ENCODE measurements at regions not wholly inside any gene's neighbourhood (a gene's known extent, or its start where the extent isn't known, plus 50 kb on each side); places are given as distances from the start of the nearest gene placed in this dataset.

- no peak overlapping the region for H3K4me2 ChIP-seq (ENCODE audit: low read depth, low read length)
- no TSS peak for BruUV-seq (replicated peaks)
- H3K9ac ChIP-seq (ENCODE audit: insufficient read depth, low read depth, low read length), result no peak overlapping the region
- ChIA-PET POLR2A (no interaction called here), CTCF (ENCODE audit: low intra/inter-chr PET ratio, low total read pairs) (no interaction called here)
- no peak for FAIRE-seq
- no peak overlapping the region for H3K4me3 ChIP-seq (replicated peaks in 1 of 3; ENCODE audit: insufficient read depth in 1 of 3, low read depth in 2 of 3, low read length in 3 of 3)
- no peak for DNase-seq (ENCODE audit: low spot score)
- no peaks in the 10 kb centered on the region for H3K9me3 ChIP-seq (ENCODE audit: low read length)
- H2AFZ ChIP-seq (ENCODE audit: low read length), result no peak overlapping the region
- H3K79me2 ChIP-seq (ENCODE audit: insufficient read depth, low read length), result no peaks in the 10 kb centered on the region
- no peak for ATAC-seq
- H4K20me1 ChIP-seq (ENCODE audit: insufficient read depth, low read length), result no peaks in the 10 kb centered on the region
- H3K27me3 ChIP-seq (ENCODE audit: control insufficient read depth in 1 of 2, insufficient read depth in 2 of 2, low read length in 2 of 2), result peaks cover 0 to 6% of the 10 kb centered on the region in 2 experiments; a peak in 3 of 5 replicates
- H3K4me1 ChIP-seq (ENCODE audit: insufficient read depth, low read length), result no peaks in the 10 kb centered on the region
- H3K27ac ChIP-seq (ENCODE audit: extremely low read length, insufficient read depth, low read length), result no peak overlapping the region
- 9% methylated on average over 5 of the region's 6 CpGs for WGBS (ENCODE audit: low lambda C conversion rate)
- H3K36me3 ChIP-seq (replicated peaks in 1 of 2; ENCODE audit: control insufficient read depth in 1 of 2, insufficient read depth in 2 of 2, low read length in 2 of 2), result no peaks in the 10 kb centered on the region
- intact Hi-C loops (cut with micrococcal nuclease; ENCODE audit: unreplicated experiment) (no loop called here), in situ Hi-C loops (cut with HindIII; ENCODE audit: extremely low pct_ligation_motif_present, low pct_unique_long_range_greater_than_20kb) (no loop called here)
- TF ChIP-seq, protein P1, sequence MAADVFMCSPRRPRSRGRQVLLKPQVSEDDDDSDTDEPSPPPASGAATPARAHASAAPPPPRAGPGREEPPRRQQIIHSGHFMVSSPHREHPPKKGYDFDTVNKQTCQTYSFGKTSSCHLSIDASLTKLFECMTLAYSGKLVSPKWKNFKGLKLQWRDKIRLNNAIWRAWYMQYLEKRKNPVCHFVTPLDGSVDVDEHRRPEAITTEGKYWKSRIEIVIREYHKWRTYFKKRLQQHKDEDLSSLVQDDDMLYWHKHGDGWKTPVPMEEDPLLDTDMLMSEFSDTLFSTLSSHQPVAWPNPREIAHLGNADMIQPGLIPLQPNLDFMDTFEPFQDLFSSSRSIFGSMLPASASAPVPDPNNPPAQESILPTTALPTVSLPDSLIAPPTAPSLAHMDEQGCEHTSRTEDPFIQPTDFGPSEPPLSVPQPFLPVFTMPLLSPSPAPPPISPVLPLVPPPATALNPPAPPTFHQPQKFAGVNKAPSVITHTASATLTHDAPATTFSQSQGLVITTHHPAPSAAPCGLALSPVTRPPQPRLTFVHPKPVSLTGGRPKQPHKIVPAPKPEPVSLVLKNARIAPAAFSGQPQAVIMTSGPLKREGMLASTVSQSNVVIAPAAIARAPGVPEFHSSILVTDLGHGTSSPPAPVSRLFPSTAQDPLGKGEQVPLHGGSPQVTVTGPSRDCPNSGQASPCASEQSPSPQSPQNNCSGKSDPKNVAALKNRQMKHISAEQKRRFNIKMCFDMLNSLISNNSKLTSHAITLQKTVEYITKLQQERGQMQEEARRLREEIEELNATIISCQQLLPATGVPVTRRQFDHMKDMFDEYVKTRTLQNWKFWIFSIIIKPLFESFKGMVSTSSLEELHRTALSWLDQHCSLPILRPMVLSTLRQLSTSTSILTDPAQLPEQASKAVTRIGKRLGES (CRISPR knock-in tag; IDR thresholded peaks at IDR 0.05; ENCODE audit: borderline replicate concordance), result no peak
- TF ChIP-seq ZNF17 (CRISPR knock-in tag; IDR thresholded peaks at IDR 0.05) (no peak), ZNF567 (CRISPR knock-in tag; IDR thresholded peaks at IDR 0.05; ENCODE audit: borderline replicate concordance) (no peak), SP2 (CRISPR knock-in tag; IDR thresholded peaks at IDR 0.05) (no peak), TBP (CRISPR knock-in tag; IDR thresholded peaks at IDR 0.05) (no peak), TSC22D2 (CRISPR knock-in tag; IDR thresholded peaks at IDR 0.05; ENCODE audit: borderline replicate concordance) (no peak), ZNF776 (CRISPR knock-in tag; IDR thresholded peaks at IDR 0.05) (no peak)
- TF ChIP-seq, protein P2, sequence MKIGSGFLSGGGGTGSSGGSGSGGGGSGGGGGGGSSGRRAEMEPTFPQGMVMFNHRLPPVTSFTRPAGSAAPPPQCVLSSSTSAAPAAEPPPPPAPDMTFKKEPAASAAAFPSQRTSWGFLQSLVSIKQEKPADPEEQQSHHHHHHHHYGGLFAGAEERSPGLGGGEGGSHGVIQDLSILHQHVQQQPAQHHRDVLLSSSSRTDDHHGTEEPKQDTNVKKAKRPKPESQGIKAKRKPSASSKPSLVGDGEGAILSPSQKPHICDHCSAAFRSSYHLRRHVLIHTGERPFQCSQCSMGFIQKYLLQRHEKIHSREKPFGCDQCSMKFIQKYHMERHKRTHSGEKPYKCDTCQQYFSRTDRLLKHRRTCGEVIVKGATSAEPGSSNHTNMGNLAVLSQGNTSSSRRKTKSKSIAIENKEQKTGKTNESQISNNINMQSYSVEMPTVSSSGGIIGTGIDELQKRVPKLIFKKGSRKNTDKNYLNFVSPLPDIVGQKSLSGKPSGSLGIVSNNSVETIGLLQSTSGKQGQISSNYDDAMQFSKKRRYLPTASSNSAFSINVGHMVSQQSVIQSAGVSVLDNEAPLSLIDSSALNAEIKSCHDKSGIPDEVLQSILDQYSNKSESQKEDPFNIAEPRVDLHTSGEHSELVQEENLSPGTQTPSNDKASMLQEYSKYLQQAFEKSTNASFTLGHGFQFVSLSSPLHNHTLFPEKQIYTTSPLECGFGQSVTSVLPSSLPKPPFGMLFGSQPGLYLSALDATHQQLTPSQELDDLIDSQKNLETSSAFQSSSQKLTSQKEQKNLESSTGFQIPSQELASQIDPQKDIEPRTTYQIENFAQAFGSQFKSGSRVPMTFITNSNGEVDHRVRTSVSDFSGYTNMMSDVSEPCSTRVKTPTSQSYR (CRISPR knock-in tag; IDR thresholded peaks at IDR 0.05; ENCODE audit: borderline replicate concordance), result no peak
- TF ChIP-seq, protein P3, sequence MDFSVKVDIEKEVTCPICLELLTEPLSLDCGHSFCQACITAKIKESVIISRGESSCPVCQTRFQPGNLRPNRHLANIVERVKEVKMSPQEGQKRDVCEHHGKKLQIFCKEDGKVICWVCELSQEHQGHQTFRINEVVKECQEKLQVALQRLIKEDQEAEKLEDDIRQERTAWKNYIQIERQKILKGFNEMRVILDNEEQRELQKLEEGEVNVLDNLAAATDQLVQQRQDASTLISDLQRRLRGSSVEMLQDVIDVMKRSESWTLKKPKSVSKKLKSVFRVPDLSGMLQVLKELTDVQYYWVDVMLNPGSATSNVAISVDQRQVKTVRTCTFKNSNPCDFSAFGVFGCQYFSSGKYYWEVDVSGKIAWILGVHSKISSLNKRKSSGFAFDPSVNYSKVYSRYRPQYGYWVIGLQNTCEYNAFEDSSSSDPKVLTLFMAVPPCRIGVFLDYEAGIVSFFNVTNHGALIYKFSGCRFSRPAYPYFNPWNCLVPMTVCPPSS (IDR thresholded peaks at IDR 0.05), result no peak
- TF ChIP-seq, protein P4, sequence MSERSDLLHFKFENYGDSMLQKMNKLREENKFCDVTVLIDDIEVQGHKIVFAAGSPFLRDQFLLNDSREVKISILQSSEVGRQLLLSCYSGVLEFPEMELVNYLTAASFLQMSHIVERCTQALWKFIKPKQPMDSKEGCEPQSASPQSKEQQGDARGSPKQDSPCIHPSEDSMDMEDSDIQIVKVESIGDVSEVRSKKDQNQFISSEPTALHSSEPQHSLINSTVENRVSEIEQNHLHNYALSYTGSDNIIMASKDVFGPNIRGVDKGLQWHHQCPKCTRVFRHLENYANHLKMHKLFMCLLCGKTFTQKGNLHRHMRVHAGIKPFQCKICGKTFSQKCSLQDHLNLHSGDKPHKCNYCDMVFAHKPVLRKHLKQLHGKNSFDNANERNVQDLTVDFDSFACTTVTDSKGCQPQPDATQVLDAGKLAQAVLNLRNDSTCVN (CRISPR knock-in tag; IDR thresholded peaks at IDR 0.05; ENCODE audit: borderline replicate concordance), result no peak
Observed at GRCh38 chr15:59924096-59924495, 80.0 kb upstream of the FOXB1 start.
